Esophagus squamous epithelium (tissue), 4 donors: ENCODE measurements at regions not wholly inside any gene's neighbourhood (a gene's known extent, or its start where the extent isn't known, plus 50 kb on each side); places are given as distances from the start of the nearest gene placed in this dataset.

Source experiments
- CTCF ChIP-seq, 6 experiments: fragments of 450-650 bp in 4 of 6; fragments of 200-600 bp in 2 of 6; sonication (generic) in 2 of 6; IDR thresholded peaks; one replicate each; pipeline ENCODE4 v1.5.1; 2016 to 2019; ENCODE audit warnings: antibody characterized with exemption in 6 of 6, mild to moderate bottlenecking in 4 of 6, moderate library complexity in 4 of 6
- POLR2A ChIP-seq, 4 donors: fragments of 450-650 bp; IDR thresholded peaks; one replicate each; pipeline ENCODE4 v1.6.1; 2017; ENCODE audit warnings: antibody characterized with exemption in 4 of 4, mild to moderate bottlenecking in 4 of 4, moderate library complexity in 3 of 4

- TF ChIP-seq CTCF (IDR thresholded peaks at IDR 0.05) (no peak), POLR2A (IDR thresholded peaks at IDR 0.05) (no peak)
These were observed 1560.4 kb downstream of the AMY1C start for GRCh38 chr1:105310063-105310462.
